KMS-11 (cell line): ENCODE measurements at regions not wholly inside any gene's neighbourhood (a gene's known extent, or its start where the extent isn't known, plus 50 kb on each side); places are given as distances from the start of the nearest gene placed in this dataset.
A peak's percentile ranks its signal among the peaks of the same experiment; 100 is the strongest.

Experiments
- H2AFZ ChIP-seq: fragments of 200-600 bp; sonication (generic); 2 replicates; pipeline ENCODE4 v1.6.1; 2016; ENCODE audit warnings: antibody characterized with exemption, mixed run types, low read depth
- H3K27ac ChIP-seq: fragments of 200-600 bp; sonication (generic); 2 replicates; pipeline ENCODE4 v1.6.1; 2016; ENCODE audit warnings: mild to moderate bottlenecking, mixed run types
- H3K27me3 ChIP-seq: fragments of 200-600 bp; sonication (generic); 2 replicates; pipeline ENCODE4 v1.6.1; 2017; ENCODE audit warnings: mild to moderate bottlenecking, low read depth, mixed run types, moderate library complexity; ENCODE audit not compliant: insufficient read depth
- H3K36me3 ChIP-seq: fragments of 200-600 bp; sonication (generic); 2 replicates; pipeline ENCODE4 v1.6.1; 2017; ENCODE audit warnings: mild to moderate bottlenecking, mixed run types; ENCODE audit not compliant: insufficient read depth
- H3K4me1 ChIP-seq: fragments of 200-600 bp; sonication (generic); 2 replicates; pipeline ENCODE4 v1.6.1; 2016; ENCODE audit warnings: mild to moderate bottlenecking, low read depth, mixed run types; ENCODE audit not compliant: poor library complexity, severe bottlenecking
- H3K4me2 ChIP-seq: fragments of 200-600 bp; sonication (generic); 2 replicates; pipeline ENCODE4 v1.7.0; 2016; ENCODE audit warnings: mild to moderate bottlenecking, mixed run types
- H3K4me3 ChIP-seq: fragments of 200-600 bp; sonication (generic); IDR thresholded peaks from 2 replicates; pipeline ENCODE4 v1.6.1; 2017; ENCODE audit warnings: low read depth, low read length, mixed read lengths; ENCODE audit not compliant: insufficient read depth
- H3K79me2 ChIP-seq: fragments of 200-600 bp; sonication (generic); 2 replicates; pipeline ENCODE4 v1.6.1; 2016; ENCODE audit warnings: low read depth, mixed run types; ENCODE audit not compliant: insufficient read depth
- H3K9ac ChIP-seq: fragments of 200-600 bp; sonication (generic); 2 replicates; pipeline ENCODE4 v1.6.1; 2016; ENCODE audit warnings: mild to moderate bottlenecking, mixed run types
- H4K20me1 ChIP-seq: fragments of 200-600 bp; sonication (generic); 2 replicates; pipeline ENCODE4 v1.6.1; 2016; ENCODE audit warnings: mild to moderate bottlenecking, mixed run types; ENCODE audit not compliant: insufficient read depth
- TF ChIP-seq, protein P1 (sequence below): fragments of 200-600 bp; sonication (generic); conservative IDR thresholded peaks from 2 replicates; pipeline ENCODE4 v1.6.1; 2017; ENCODE audit warnings: low read depth, mild to moderate bottlenecking, antibody characterized with exemption, low read length, moderate library complexity, mixed read lengths

DNA sequence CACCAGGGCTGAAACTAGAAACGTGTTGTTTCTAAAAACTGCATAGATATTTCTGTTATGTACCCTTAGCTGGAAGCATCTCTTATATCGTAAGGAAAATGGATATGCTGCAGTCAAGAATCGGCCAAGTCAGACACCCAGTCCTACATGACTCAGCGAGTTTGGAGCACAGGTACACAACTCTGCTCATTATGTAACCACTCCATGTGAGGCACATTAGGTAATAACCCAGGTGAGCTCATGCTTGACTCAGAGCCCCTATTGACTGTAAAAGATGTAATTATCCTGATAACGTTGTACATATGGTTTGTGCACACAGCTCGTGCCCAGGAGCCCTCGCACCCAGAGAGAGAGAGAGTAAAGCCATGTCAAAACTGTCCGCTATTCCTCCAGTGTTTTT, 593.7 kb upstream of the ACO1 start:
- Histone ChIP-seq H2AFZ (no peak overlapping the region), H3K36me3 (no peaks in the 10 kb centered on the region), H3K79me2 (no peaks in the 10 kb centered on the region), H3K4me2 (no peak overlapping the region), H3K27ac (no peak overlapping the region), H3K9ac (no peak overlapping the region), H4K20me1 (no peaks in the 10 kb centered on the region), H3K4me1 (no peaks in the 10 kb centered on the region), H3K4me3 (no peak overlapping the region), H3K27me3 (no peaks in the 10 kb centered on the region)
- TF ChIP-seq, protein P1, sequence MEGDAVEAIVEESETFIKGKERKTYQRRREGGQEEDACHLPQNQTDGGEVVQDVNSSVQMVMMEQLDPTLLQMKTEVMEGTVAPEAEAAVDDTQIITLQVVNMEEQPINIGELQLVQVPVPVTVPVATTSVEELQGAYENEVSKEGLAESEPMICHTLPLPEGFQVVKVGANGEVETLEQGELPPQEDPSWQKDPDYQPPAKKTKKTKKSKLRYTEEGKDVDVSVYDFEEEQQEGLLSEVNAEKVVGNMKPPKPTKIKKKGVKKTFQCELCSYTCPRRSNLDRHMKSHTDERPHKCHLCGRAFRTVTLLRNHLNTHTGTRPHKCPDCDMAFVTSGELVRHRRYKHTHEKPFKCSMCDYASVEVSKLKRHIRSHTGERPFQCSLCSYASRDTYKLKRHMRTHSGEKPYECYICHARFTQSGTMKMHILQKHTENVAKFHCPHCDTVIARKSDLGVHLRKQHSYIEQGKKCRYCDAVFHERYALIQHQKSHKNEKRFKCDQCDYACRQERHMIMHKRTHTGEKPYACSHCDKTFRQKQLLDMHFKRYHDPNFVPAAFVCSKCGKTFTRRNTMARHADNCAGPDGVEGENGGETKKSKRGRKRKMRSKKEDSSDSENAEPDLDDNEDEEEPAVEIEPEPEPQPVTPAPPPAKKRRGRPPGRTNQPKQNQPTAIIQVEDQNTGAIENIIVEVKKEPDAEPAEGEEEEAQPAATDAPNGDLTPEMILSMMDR, result no peak

DNA sequence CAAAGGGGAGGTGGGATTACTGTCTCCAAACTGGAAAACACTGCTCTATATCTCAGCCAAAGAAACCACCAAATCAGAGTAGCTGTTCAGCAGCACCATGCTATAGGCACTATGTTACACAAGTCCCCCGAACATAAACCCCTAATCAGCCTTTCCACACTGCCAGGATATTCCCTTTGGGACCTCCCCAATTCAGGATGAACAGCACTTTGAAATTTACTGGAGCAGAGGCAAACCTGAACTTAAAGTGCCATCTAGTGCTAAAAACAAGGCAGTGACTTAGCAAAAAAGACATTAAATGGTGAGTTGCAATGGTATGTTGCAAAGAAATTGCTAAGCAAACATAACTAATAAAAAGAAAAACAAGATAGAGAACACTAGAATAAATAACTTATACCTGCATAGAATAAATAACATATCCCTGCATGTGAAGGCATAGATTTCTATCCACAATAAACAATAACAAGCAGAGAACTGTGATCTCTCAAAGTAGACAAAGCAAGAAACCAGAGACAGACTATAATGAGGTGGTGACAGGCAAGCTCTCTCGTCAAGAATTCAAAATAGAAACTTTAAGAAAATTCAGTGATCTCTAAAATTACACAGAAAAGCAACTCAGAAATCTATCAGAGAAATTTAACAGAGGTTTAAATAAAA, 584.4 kb upstream of the ACO1 start:
- Histone ChIP-seq H3K9ac (no peak overlapping the region), H4K20me1 (no peaks in the 10 kb centered on the region), H3K27ac (no peak overlapping the region), H3K4me2 (no peak overlapping the region), H3K27me3 (no peaks in the 10 kb centered on the region), H3K4me3 (no peak overlapping the region), H3K79me2 (no peaks in the 10 kb centered on the region), H3K36me3 (no peaks in the 10 kb centered on the region), H3K4me1 (no peaks in the 10 kb centered on the region), H2AFZ (no peak overlapping the region)
- TF ChIP-seq, protein P1, result peak; percentile 76

DNA sequence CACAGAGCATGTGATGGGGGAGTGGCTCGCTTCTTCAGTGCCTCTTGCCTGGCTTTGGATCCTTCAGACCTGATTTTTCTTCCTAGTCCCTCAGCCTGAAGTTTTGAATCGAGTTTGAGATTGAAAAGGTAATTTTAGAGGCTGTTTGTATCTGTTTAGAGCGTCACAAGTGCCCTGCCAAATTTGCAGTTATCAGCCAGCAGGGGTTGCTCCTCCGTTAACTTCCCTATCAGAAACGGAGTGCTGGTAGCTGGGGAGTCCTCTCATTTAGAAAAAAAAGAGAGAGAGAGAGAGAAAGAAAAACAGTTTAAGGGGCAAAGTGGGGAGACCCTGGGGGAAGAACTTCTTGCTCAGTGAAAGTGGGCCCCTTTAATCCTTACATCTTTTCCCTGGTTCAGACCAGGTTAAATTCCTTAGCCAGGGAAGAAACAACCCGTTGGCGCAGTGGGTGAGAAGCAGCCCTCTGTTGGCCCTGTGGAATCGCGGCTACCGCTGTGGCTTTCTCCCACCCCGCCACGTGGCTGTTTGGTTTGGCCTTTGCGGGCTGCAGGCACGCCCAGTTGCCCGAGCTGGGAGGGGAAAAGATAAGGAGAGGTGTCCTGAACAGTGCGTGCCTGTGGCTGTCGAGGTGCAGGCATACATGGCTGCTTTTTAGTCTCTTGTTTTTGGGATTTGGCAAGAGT, 576.7 kb upstream of the ACO1 start:
- Histone ChIP-seq H4K20me1 (no peaks in the 10 kb centered on the region), H3K4me2 (no peak overlapping the region), H3K27me3 (no peaks in the 10 kb centered on the region), H3K9ac (no peak overlapping the region), H3K4me3 (no peak overlapping the region), H3K4me1 (no peaks in the 10 kb centered on the region), H3K79me2 (no peaks in the 10 kb centered on the region), H3K36me3 (no peaks in the 10 kb centered on the region), H3K27ac (no peak overlapping the region), H2AFZ (no peak overlapping the region)
- TF ChIP-seq, protein P1, result no peak

DNA sequence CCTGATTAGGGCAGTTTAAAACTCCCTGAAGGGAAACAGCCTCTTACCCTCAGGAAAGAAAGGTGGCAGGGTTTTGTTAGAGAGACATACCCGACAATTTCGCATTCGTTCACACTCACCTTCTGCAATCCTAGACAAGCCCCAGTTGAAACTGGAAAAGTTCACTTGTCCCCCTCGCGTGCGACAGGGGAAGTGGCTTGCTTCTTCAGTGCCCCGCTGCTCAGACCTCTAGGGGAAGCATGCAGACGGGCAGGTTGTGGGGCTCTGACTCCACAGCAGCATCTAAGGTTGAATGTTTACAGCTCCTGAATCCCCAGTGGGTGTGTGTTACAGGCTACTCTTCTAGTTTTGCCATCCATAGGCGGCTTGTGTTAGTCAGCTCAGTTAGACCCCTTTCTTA, 575.7 kb upstream of the ACO1 start:
- Histone ChIP-seq H3K27me3 (no peaks in the 10 kb centered on the region), H3K79me2 (no peaks in the 10 kb centered on the region), H4K20me1 (no peaks in the 10 kb centered on the region), H3K9ac (no peak overlapping the region), H3K36me3 (no peaks in the 10 kb centered on the region), H3K27ac (no peak overlapping the region), H3K4me1 (no peaks in the 10 kb centered on the region), H2AFZ (no peak overlapping the region), H3K4me2 (no peak overlapping the region), H3K4me3 (no peak overlapping the region)
- TF ChIP-seq, protein P1, result no peak
